ENCODE measurements at regions not wholly inside any gene's neighbourhood (a gene's known extent, or its start where the extent isn't known, plus 50 kb on each side); places are given as distances from the start of the nearest gene placed in this dataset.
"Not testable (repeated sequence)": the region's sequence is repeated elsewhere in the genome, so short reads cannot be mapped to it uniquely, and the experiment has no call there.

GRCh38 chr22:34645375-34645774 lies 420.6 kb upstream of the ISX start:
- no peak overlapping the region for H3K9ac ChIP-seq (ENCODE audit: control insufficient read depth, extremely low read depth, insufficient read depth, low read length)

GRCh38 chr22:34669001-34669400 lies 397.0 kb upstream of the ISX start:
- H3K4me1 ChIP-seq (ENCODE audit: control insufficient read depth, extremely low read depth, insufficient read depth, low read length): no peaks in the 10 kb centered on the region
- DNase-seq (ENCODE audit: low read depth, low spot score) (no peak), FAIRE-seq (peak; percentile 72)
- no peak overlapping the region for H2AFZ ChIP-seq (ENCODE audit: control insufficient read depth, low read length)
- no peaks in the 10 kb centered on the region for H4K20me1 ChIP-seq (ENCODE audit: control insufficient read depth, extremely low read depth, insufficient read depth, low read length)
- no peaks in the 10 kb centered on the region for H3K9me3 ChIP-seq (ENCODE audit: control insufficient read depth, low read depth, low read length)
- no peaks in the 10 kb centered on the region for H3K27me3 ChIP-seq (ENCODE audit: control insufficient read depth, extremely low read depth, insufficient read depth, low read length)
- no peak overlapping the region for H3K4me3 ChIP-seq (ENCODE audit: control insufficient read depth in 2 of 3, extremely low read depth in 1 of 3, insufficient read depth in 2 of 3, low read depth in 1 of 3, low read length in 3 of 3)
- no peaks in the 10 kb centered on the region for H3K79me2 ChIP-seq (ENCODE audit: control insufficient read depth, insufficient read depth, low read length)
- no peaks in the 10 kb centered on the region for H3K9me1 ChIP-seq (ENCODE audit: control insufficient read depth, extremely low read depth, insufficient read depth, low read length)
- no peaks in the 10 kb centered on the region for H3K36me3 ChIP-seq (ENCODE audit: control insufficient read depth in 2 of 2, extremely low read depth in 1 of 2, insufficient read depth in 2 of 2, low read length in 2 of 2)
- H3K27ac ChIP-seq (ENCODE audit: control insufficient read depth, insufficient read depth, low read length): no peak overlapping the region
- no peak overlapping the region for H3K4me2 ChIP-seq (ENCODE audit: control insufficient read depth, extremely low read depth, insufficient read depth, low read depth, low read length)
- no peak overlapping the region for H3K9ac ChIP-seq (ENCODE audit: control insufficient read depth, extremely low read depth, insufficient read depth, low read length)
- dilution Hi-C loops (cut with MboI; ENCODE audit: extremely low pct_ligation_motif_present, low sequenced_read_pairs): no loop called here
- TF ChIP-seq CTCF (optimal IDR thresholded peaks at IDR 0.05 in 1 of 3, IDR thresholded peaks at IDR 0.05 in 1 of 3, conservative IDR thresholded peaks at IDR 0.05 in 1 of 3; ENCODE audit: extremely low read depth in 1 of 3, insufficient read depth in 2 of 3, low read length in 3 of 3): no peak
- TF ChIP-seq EZH2 (IDR thresholded peaks at IDR 0.05; ENCODE audit: low read length): no peak

More at GRCh38 chr22:34645375-34645774, 420.6 kb upstream of the ISX start:
- no peak for TF ChIP-seq EZH2 (IDR thresholded peaks at IDR 0.05; ENCODE audit: low read length)
- TF ChIP-seq CTCF (optimal IDR thresholded peaks at IDR 0.05 in 1 of 3, IDR thresholded peaks at IDR 0.05 in 1 of 3, conservative IDR thresholded peaks at IDR 0.05 in 1 of 3; ENCODE audit: extremely low read depth in 1 of 3, insufficient read depth in 2 of 3, low read length in 3 of 3): peak in 2 of 3 experiments; percentile 3 to 37
- H3K4me2 ChIP-seq (ENCODE audit: control insufficient read depth, extremely low read depth, insufficient read depth, low read depth, low read length): no peak overlapping the region
- no peak for DNase-seq (ENCODE audit: low read depth, low spot score)
- no peaks in the 10 kb centered on the region for H3K27me3 ChIP-seq (ENCODE audit: control insufficient read depth, extremely low read depth, insufficient read depth, low read length)
- no peaks in the 10 kb centered on the region for H3K79me2 ChIP-seq (ENCODE audit: control insufficient read depth, insufficient read depth, low read length)
- no peaks in the 10 kb centered on the region for H3K9me3 ChIP-seq (ENCODE audit: control insufficient read depth, low read depth, low read length)
- no peak for FAIRE-seq
- no peak overlapping the region for H3K27ac ChIP-seq (ENCODE audit: control insufficient read depth, insufficient read depth, low read length)
- H3K4me1 ChIP-seq (ENCODE audit: control insufficient read depth, extremely low read depth, insufficient read depth, low read length): no peaks in the 10 kb centered on the region
- H3K36me3 ChIP-seq (ENCODE audit: control insufficient read depth in 2 of 2, extremely low read depth in 1 of 2, insufficient read depth in 2 of 2, low read length in 2 of 2): no peaks in the 10 kb centered on the region
- H4K20me1 ChIP-seq (ENCODE audit: control insufficient read depth, extremely low read depth, insufficient read depth, low read length): no peaks in the 10 kb centered on the region
- dilution Hi-C loops (cut with MboI; ENCODE audit: extremely low pct_ligation_motif_present, low sequenced_read_pairs): no loop called here
- no peaks in the 10 kb centered on the region for H3K9me1 ChIP-seq (ENCODE audit: control insufficient read depth, extremely low read depth, insufficient read depth, low read length)
- no peak overlapping the region for H3K4me3 ChIP-seq (ENCODE audit: control insufficient read depth in 2 of 3, extremely low read depth in 1 of 3, insufficient read depth in 2 of 3, low read depth in 1 of 3, low read length in 3 of 3)
- no peak overlapping the region for H2AFZ ChIP-seq (ENCODE audit: control insufficient read depth, low read length)

GRCh38 chr22:34683031-34683430 lies 382.9 kb upstream of the ISX start:
- H3K9ac ChIP-seq (ENCODE audit: control insufficient read depth, extremely low read depth, insufficient read depth, low read length); H3K9me3 ChIP-seq (ENCODE audit: control insufficient read depth, low read depth, low read length); H3K4me1 ChIP-seq (ENCODE audit: control insufficient read depth, extremely low read depth, insufficient read depth, low read length); H3K27ac ChIP-seq (ENCODE audit: control insufficient read depth, insufficient read depth, low read length); dilution Hi-C loops (cut with MboI; ENCODE audit: extremely low pct_ligation_motif_present, low sequenced_read_pairs); H3K4me3 ChIP-seq (ENCODE audit: control insufficient read depth in 2 of 3, extremely low read depth in 1 of 3, insufficient read depth in 2 of 3, low read depth in 1 of 3, low read length in 3 of 3); H3K4me2 ChIP-seq (ENCODE audit: control insufficient read depth, extremely low read depth, insufficient read depth, low read depth, low read length); H3K27me3 ChIP-seq (ENCODE audit: control insufficient read depth, extremely low read depth, insufficient read depth, low read length); H3K79me2 ChIP-seq (ENCODE audit: control insufficient read depth, insufficient read depth, low read length); H3K9me1 ChIP-seq (ENCODE audit: control insufficient read depth, extremely low read depth, insufficient read depth, low read length); H4K20me1 ChIP-seq (ENCODE audit: control insufficient read depth, extremely low read depth, insufficient read depth, low read length); FAIRE-seq; H2AFZ ChIP-seq (ENCODE audit: control insufficient read depth, low read length); DNase-seq (ENCODE audit: low read depth, low spot score); H3K36me3 ChIP-seq (ENCODE audit: control insufficient read depth in 2 of 2, extremely low read depth in 1 of 2, insufficient read depth in 2 of 2, low read length in 2 of 2): not testable (repeated sequence)

GRCh38 chr22:34684278-34684677 lies 381.7 kb upstream of the ISX start:
- H2AFZ ChIP-seq (ENCODE audit: control insufficient read depth, low read length); H3K79me2 ChIP-seq (ENCODE audit: control insufficient read depth, insufficient read depth, low read length); H3K9ac ChIP-seq (ENCODE audit: control insufficient read depth, extremely low read depth, insufficient read depth, low read length); H3K4me2 ChIP-seq (ENCODE audit: control insufficient read depth, extremely low read depth, insufficient read depth, low read depth, low read length); H3K9me3 ChIP-seq (ENCODE audit: control insufficient read depth, low read depth, low read length); H3K27ac ChIP-seq (ENCODE audit: control insufficient read depth, insufficient read depth, low read length); H3K4me3 ChIP-seq (ENCODE audit: control insufficient read depth in 2 of 3, extremely low read depth in 1 of 3, insufficient read depth in 2 of 3, low read depth in 1 of 3, low read length in 3 of 3); H4K20me1 ChIP-seq (ENCODE audit: control insufficient read depth, extremely low read depth, insufficient read depth, low read length); dilution Hi-C loops (cut with MboI; ENCODE audit: extremely low pct_ligation_motif_present, low sequenced_read_pairs); H3K4me1 ChIP-seq (ENCODE audit: control insufficient read depth, extremely low read depth, insufficient read depth, low read length); H3K9me1 ChIP-seq (ENCODE audit: control insufficient read depth, extremely low read depth, insufficient read depth, low read length); FAIRE-seq; H3K36me3 ChIP-seq (ENCODE audit: control insufficient read depth in 2 of 2, extremely low read depth in 1 of 2, insufficient read depth in 2 of 2, low read length in 2 of 2); DNase-seq (ENCODE audit: low read depth, low spot score); H3K27me3 ChIP-seq (ENCODE audit: control insufficient read depth, extremely low read depth, insufficient read depth, low read length): not testable (repeated sequence)

All from keratinocyte (primary cell).